ENCODE measurements at regions not wholly inside any gene's neighbourhood (a gene's known extent, or its start where the extent isn't known, plus 50 kb on each side); places are given as distances from the start of the nearest gene placed in this dataset.
"Not testable (repeated sequence)": the region's sequence is repeated elsewhere in the genome, so short reads cannot be mapped to it uniquely, and the experiment has no call there.

DNA sequence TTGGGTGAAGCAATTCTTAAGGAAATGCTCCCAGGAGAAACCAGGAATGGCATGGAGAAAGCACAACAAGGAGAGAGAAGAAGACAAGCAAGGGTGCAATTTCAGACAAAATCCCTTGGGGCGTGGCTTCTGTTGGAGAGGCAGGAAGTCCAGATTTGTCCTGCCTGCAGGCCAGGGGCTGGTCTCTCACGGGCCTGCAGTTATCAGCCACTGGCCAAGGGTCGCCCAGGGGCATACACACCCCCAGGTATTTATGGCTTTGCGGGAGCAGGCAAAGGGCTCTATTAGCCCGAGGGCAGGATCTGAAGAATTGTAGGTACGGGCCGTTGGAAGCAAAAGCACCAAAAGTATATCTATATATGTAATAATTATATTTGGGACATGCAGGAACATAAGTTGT, 87.7 kb downstream of the IYD start:
- DNase-seq (ENCODE audit: low spot score) = no peak

GRCh38 chr6:150456902-150457643, 88.3 kb downstream of the IYD start:
- no peak for DNase-seq (ENCODE audit: low spot score)

DNA sequence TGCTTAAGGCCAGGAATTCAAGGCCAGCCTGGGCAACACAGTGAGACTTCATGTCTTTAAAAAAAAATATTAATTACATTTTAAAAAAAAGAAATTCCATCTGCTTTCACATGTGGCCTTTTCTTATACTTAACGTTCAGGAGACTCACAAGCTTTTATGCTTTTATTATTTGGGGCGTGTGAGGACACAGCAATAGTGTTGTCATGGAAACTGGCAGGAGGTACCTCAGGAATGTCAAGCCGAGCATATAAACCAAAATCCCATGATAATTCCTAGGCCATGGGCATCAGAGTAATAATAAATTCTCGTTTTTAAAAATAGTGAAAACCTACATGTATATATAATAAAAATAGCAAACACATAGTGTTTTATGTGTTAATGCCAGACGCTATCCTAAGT, 89.8 kb downstream of the IYD start:
- no peak for DNase-seq (ENCODE audit: low spot score)

GRCh38 chr6:150463852-150464251, 95.0 kb downstream of the IYD start:
- no peak for DNase-seq (ENCODE audit: low spot score)

DNA sequence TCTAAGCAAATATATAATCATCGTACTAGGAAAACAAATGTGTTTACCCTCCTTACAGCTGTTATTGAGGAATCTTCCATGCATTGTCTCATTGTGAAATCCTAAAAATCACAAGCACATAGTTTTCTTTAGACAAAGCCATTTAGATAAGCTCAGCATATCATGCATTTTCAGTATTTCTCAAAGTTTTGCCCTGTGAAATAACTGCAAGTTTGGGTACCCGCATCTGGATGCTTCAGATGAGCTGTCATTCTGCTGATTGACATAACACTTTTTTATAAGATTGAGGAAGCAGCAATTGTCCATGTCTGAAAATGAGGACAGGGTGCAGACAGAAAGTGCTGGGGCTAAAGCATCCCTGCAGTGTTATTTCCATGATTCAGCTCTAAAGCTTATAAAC, 96.2 kb downstream of the IYD start:
- no peak for DNase-seq (ENCODE audit: low spot score)

DNA sequence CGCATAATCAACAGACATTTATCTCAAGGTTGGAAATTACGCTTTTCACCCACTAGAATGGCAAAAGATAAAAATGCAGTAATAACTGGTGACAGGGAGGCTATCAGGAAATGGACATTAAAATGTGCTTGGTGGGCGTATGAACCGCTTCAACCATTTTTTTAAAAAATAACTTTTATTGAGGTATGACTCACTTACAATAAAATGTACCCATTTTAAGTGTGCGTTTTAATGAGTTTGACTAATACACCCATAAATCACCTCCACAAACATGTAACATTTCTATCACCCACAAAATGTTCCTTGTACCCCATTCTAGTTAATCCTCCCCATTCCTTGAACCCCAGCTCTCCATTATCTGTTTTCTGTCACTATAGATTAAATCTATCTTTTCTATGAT, 96.8 kb downstream of the IYD start:
- no peak for DNase-seq (ENCODE audit: low spot score)

GRCh38 chr6:150466196-150466595, 97.4 kb downstream of the IYD start:
- DNase-seq (ENCODE audit: low spot score) = no peak

GRCh38 chr6:150470131-150470530, 101.3 kb downstream of the IYD start:
- DNase-seq (ENCODE audit: low spot score) = no peak

GRCh38 chr6:150470960-150471665, 102.3 kb downstream of the IYD start:
- DNase-seq (ENCODE audit: low spot score) = no peak

- DNase-seq (ENCODE audit: low spot score) = no peak
These were observed 110.1 kb downstream of the IYD start for GRCh38 chr6:150478656-150479545.

DNA sequence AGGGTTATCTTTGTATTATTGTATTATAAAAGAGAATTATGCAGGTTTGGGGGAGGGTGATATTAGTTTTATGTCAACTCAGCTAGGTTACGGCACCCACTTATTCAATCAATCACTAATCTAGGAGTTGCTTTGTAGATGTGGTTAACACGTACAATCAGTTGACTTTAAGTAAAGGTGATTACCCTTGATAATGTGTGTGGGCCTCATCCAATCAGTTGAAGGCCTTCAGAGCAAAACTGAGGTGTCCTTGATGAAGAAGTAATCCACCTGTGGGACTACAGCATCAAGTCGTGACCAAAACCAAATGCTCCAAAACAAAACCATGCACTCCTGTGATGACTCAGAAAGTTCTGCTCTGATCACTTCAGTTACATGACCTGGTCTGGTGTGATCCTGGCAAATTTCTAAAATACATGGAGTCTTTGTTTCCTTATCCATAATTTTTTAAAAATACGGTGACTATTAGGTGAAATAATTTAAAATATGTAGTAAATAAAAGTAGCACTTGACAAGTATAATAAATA, 114.1 kb downstream of the IYD start:
- DNase-seq (ENCODE audit: low spot score) = no peak

DNA sequence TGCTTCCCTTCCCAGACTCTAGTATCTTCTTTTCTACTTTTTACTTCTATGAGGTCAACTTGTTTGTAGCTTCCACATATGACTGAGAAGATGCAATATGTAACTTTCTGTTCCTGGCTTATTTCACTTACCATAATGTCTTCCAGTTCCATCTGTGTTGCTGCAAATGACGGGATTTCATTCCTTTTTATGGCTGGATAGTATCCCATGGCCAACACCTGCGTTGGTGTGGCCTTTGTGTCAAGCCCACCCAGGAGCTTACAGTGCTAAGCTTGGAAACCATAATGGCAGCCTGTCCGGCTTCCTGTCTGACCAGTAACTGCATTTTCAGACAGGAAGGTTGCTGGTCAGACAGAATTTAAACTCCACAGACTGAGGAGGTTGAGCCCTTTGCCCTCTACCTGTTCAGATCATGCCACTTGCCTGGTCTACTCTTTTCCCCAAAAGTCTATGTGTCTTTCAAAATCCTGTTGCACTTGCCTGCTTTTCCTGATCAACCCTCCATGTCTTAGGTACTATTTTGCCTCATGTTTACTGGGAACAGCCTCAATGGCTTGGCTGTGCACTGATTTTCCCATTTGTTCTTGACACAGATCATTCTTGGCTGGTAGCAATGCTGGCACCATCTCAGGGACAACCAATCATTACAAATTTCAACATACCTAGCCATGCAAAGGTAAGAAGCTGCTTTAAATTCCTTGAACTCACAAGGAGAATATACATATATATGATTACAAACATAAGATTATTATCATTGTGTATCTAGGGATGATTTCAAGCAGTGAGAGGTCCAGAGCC, 114.3 kb upstream of the PLEKHG1 start:
- no peak for DNase-seq (ENCODE audit: low spot score)

- DNase-seq (ENCODE audit: low spot score) = no peak
These were observed 113.6 kb upstream of the PLEKHG1 start for GRCh38 chr6:150486048-150486447.

- no peak for DNase-seq (ENCODE audit: low spot score)
These were observed 109.1 kb upstream of the PLEKHG1 start for GRCh38 chr6:150490586-150490985.

- no peak for DNase-seq (ENCODE audit: low spot score)
These were observed 108.4 kb upstream of the PLEKHG1 start for GRCh38 chr6:150491131-150491810.

GRCh38 chr6:150491811-150492172, 107.9 kb upstream of the PLEKHG1 start:
- DNase-seq (ENCODE audit: low spot score) = no peak

GRCh38 chr6:150492507-150492906, 107.2 kb upstream of the PLEKHG1 start:
- DNase-seq (ENCODE audit: low spot score) = peak; percentile 93

GRCh38 chr6:150492941-150493340, 106.7 kb upstream of the PLEKHG1 start:
- no peak for DNase-seq (ENCODE audit: low spot score)

GRCh38 chr6:150493552-150493951, 106.1 kb upstream of the PLEKHG1 start:
- DNase-seq (ENCODE audit: low spot score) = not testable (repeated sequence)

GRCh38 chr6:150494241-150494640, 105.4 kb upstream of the PLEKHG1 start:
- no peak for DNase-seq (ENCODE audit: low spot score)

DNA sequence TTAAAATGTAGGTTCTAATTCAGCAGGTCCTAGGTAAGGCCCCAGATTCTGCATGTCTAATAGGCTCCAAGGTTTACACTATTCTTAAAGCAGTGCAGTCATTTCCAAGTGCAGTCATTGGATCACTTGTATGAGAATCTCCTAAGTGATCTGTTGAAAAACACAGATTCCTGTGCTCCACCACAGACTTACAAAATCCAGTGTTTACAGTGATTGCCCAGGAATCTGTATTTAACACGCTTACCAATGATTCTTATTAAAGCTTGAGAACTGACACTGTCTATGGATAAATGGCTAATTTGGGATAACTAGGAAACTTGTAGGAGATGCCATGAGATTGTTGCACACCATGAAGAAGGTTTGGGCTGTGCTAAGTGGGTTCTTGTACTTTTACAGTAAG, 104.6 kb upstream of the PLEKHG1 start:
- DNase-seq (ENCODE audit: low spot score) = no peak

Data from NAMALWA (cell line).